GM23338 (cell line): ENCODE measurements at regions not wholly inside any gene's neighbourhood (a gene's known extent, or its start where the extent isn't known, plus 50 kb on each side); places are given as distances from the start of the nearest gene placed in this dataset.

ENCODE experiments used
- ATAC-seq: fragments of 200-7000 bp; cut with Tn5 transposase; 3 replicates; pipeline ENCODE4 v1.9.1; 2020
- DNase-seq: peaks from one replicate; pipeline ENCODE4 v3.0.0-alpha.2; 2015; ENCODE audit warnings: low spot score
- H2AFZ ChIP-seq: fragments of 200-600 bp; sonication (generic); 2 replicates; pipeline ENCODE4 v1.8.0; 2016; ENCODE audit warnings: antibody characterized with exemption, mild to moderate bottlenecking, moderate library complexity
- H3F3A ChIP-seq: fragments of 200-600 bp; sonication (generic); replicated peaks from 2 replicates; pipeline ENCODE4 v1.8.0; 2017; ENCODE audit warnings: antibody characterized with exemption, mixed run types, low read depth
- H3K27ac ChIP-seq: fragments of 200-600 bp; sonication (generic); 2 replicates; pipeline ENCODE4 v1.6.1; 2016; ENCODE audit warnings: low read depth
- H3K27me3 ChIP-seq: fragments of 200-600 bp; sonication (generic); 2 replicates; pipeline ENCODE4 v1.8.0; 2016; ENCODE audit warnings: mild to moderate bottlenecking, mixed run types, moderate library complexity; ENCODE audit not compliant: insufficient read depth
- H3K36me3 ChIP-seq: fragments of 200-600 bp; sonication (generic); 2 replicates; pipeline ENCODE4 v1.8.0; 2016; ENCODE audit warnings: mild to moderate bottlenecking; ENCODE audit not compliant: insufficient read depth
- H3K4me1 ChIP-seq: fragments of 200-600 bp; sonication (generic); 2 replicates; pipeline ENCODE4 v1.8.0; 2016; ENCODE audit warnings: mild to moderate bottlenecking, moderate library complexity; ENCODE audit not compliant: insufficient read depth
- H3K4me2 ChIP-seq: fragments of 200-600 bp; sonication (generic); 2 replicates; pipeline ENCODE4 v1.7.1; 2017; ENCODE audit warnings: mixed run types
- H3K4me3 ChIP-seq: fragments of 200-600 bp; sonication (generic); 2 replicates; pipeline ENCODE4 v1.6.1; 2016; ENCODE audit warnings: mixed run types
- H3K79me2 ChIP-seq: fragments of 200-600 bp; sonication (generic); replicated peaks from 2 replicates; pipeline ENCODE4 v1.8.0; 2017; ENCODE audit warnings: mild to moderate bottlenecking; ENCODE audit not compliant: insufficient read depth
- H3K9me2 ChIP-seq: fragments of 200-600 bp; sonication (generic); 2 replicates; pipeline ENCODE4 v1.8.0; 2017; ENCODE audit not compliant: insufficient read depth
- H4K20me1 ChIP-seq: fragments of 200-600 bp; sonication (generic); replicated peaks from 2 replicates; pipeline ENCODE4 v1.8.0; 2017; ENCODE audit warnings: mild to moderate bottlenecking; ENCODE audit not compliant: insufficient read depth
- H3K27ac Mint-ChIP-seq: 2 replicates; pipeline ENCODE4 v1.8.0; 2020; ENCODE audit warnings: inconsistent platforms, mild to moderate bottlenecking, moderate library complexity, mixed read lengths
- H3K27me3 Mint-ChIP-seq: 3 replicates; pipeline ENCODE4 v1.8.0; 2022; ENCODE audit warnings: low read depth, mild to moderate bottlenecking, moderate library complexity, mixed read lengths, inconsistent platforms; ENCODE audit not compliant: insufficient read depth, poor library complexity
- H3K36me3 Mint-ChIP-seq: 3 replicates; pipeline ENCODE4 v1.8.0; 2021; ENCODE audit warnings: low read depth, mild to moderate bottlenecking, inconsistent platforms, moderate library complexity, mixed read lengths
- H3K4me1 Mint-ChIP-seq: 3 replicates; pipeline ENCODE4 v1.8.0; 2020; ENCODE audit warnings: mild to moderate bottlenecking, inconsistent platforms, mixed read lengths
- H3K4me3 Mint-ChIP-seq: 3 replicates; pipeline ENCODE4 v1.8.0; 2021; ENCODE audit warnings: moderate library complexity, mild to moderate bottlenecking, inconsistent platforms, mixed read lengths
- H3K9me3 Mint-ChIP-seq: 3 replicates; pipeline ENCODE4 v1.8.0; 2020; ENCODE audit warnings: moderate library complexity, mild to moderate bottlenecking, inconsistent platforms, mixed read lengths
- CREB1 ChIP-seq: fragments of 250-450 bp; sonication (Bioruptor Pico); IDR thresholded peaks from 2 replicates; pipeline ENCODE4 v1.5.0; 2020; ENCODE audit warnings: low read depth, mild to moderate bottlenecking, moderate library complexity
- EZH2 ChIP-seq: fragments of 200-600 bp; sonication (generic); IDR thresholded peaks from one replicate; pipeline ENCODE4 v1.8.0; 2017; ENCODE audit warnings: antibody characterized with exemption, mild to moderate bottlenecking, low read depth; ENCODE audit not compliant: unreplicated experiment
- EZH2phosphoT487 ChIP-seq: fragments of 200-600 bp; sonication (generic); IDR thresholded peaks from one replicate; pipeline ENCODE4 v1.8.1; 2018; ENCODE audit warnings: antibody characterized with exemption; ENCODE audit not compliant: unreplicated experiment
- JUNB ChIP-seq: IDR thresholded peaks from one replicate; pipeline ENCODE4 v1.6.1; 2016; ENCODE audit warnings: antibody characterized with exemption; ENCODE audit not compliant: unreplicated experiment
- NANOG ChIP-seq: IDR thresholded peaks from 2 replicates; pipeline ENCODE4 v1.6.1; 2016; ENCODE audit warnings: antibody characterized with exemption, borderline replicate concordance
- POLR2AphosphoS5 ChIP-seq: IDR thresholded peaks from 2 replicates; pipeline ENCODE4 v1.6.1; 2016; ENCODE audit warnings: antibody characterized with exemption, low read depth
- STAT1 ChIP-seq: IDR thresholded peaks from one replicate; pipeline ENCODE4 v1.6.1; 2016; ENCODE audit warnings: antibody characterized with exemption; ENCODE audit not compliant: unreplicated experiment
- ZNF114 ChIP-seq: fragments of 250-450 bp; sonication (Bioruptor Pico); IDR thresholded peaks from 2 replicates; pipeline ENCODE4 v1.5.0; 2020; ENCODE audit warnings: mild to moderate bottlenecking, moderate library complexity
- ZNF331 ChIP-seq: fragments of 250-450 bp; sonication (Bioruptor Pico); IDR thresholded peaks from 2 replicates; pipeline ENCODE4 v1.5.0; 2020; ENCODE audit warnings: low read depth, mild to moderate bottlenecking, moderate library complexity
- TF ChIP-seq, protein P1 (sequence below), 2 experiments: fragments of 200-600 bp in 1 of 2; sonication (generic) in 1 of 2; conservative IDR thresholded peaks; 2 replicates each; pipeline versions ENCODE4 v1.5.1 to v1.6.1; 2016 to 2017; ENCODE audit warnings: antibody characterized with exemption in 2 of 2, low read depth in 2 of 2, mild to moderate bottlenecking in 2 of 2, moderate library complexity in 1 of 2
- TF ChIP-seq, protein P2 (sequence below): IDR thresholded peaks from 2 replicates; pipeline ENCODE4 v1.6.1; 2016; ENCODE audit warnings: antibody characterized with exemption
- TF ChIP-seq, protein P3 (sequence below): IDR thresholded peaks from one replicate; pipeline ENCODE4 v1.6.1; 2018; ENCODE audit warnings: antibody characterized with exemption; ENCODE audit not compliant: unreplicated experiment

DNA sequence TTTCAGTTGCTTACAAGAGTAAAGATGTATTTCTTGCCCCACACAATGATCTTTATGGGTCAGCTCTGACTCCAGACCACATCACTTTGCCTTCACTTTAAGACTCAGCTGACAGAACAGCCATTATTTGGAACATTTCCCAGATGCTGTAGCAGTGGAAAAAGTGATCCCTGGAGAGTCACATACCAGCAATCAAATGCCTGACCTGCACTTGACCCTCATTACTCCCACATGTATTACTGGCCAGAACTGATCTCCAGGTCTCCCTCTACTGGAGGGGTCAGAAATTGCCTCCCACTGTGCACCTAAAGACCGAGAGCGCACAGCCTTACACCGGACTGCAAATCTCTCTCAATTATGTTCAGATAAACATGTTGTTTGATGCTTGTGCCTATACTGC, 88.6 kb upstream of the ZNF385D start:
- Mint-ChIP-seq H3K27ac (no peak overlapping the region), H3K4me3 (no peak overlapping the region), H3K36me3 (no peaks in the 10 kb centered on the region), H3K4me1 (no peaks in the 10 kb centered on the region; the same call in 2 of the 3 replicates), H3K27me3 (no peaks in the 10 kb centered on the region), H3K9me3 (no peaks in the 10 kb centered on the region)
- H2AFZ ChIP-seq: no peak overlapping the region
- H3F3A ChIP-seq: no peaks in the 10 kb centered on the region
- no peaks in the 10 kb centered on the region for H3K4me1 ChIP-seq
- TF ChIP-seq, protein P1, sequence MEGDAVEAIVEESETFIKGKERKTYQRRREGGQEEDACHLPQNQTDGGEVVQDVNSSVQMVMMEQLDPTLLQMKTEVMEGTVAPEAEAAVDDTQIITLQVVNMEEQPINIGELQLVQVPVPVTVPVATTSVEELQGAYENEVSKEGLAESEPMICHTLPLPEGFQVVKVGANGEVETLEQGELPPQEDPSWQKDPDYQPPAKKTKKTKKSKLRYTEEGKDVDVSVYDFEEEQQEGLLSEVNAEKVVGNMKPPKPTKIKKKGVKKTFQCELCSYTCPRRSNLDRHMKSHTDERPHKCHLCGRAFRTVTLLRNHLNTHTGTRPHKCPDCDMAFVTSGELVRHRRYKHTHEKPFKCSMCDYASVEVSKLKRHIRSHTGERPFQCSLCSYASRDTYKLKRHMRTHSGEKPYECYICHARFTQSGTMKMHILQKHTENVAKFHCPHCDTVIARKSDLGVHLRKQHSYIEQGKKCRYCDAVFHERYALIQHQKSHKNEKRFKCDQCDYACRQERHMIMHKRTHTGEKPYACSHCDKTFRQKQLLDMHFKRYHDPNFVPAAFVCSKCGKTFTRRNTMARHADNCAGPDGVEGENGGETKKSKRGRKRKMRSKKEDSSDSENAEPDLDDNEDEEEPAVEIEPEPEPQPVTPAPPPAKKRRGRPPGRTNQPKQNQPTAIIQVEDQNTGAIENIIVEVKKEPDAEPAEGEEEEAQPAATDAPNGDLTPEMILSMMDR (conservative IDR thresholded peaks at IDR 0.05; ENCODE audit: low read depth in 2 of 2): peak; percentile 55 to 61
- TF ChIP-seq EZH2phosphoT487 (no peak), CREB1 (CRISPR knock-in tag) (no peak)
- no peak overlapping the region for H3K27ac ChIP-seq
- H3K4me3 ChIP-seq: no peak overlapping the region
- H3K36me3 ChIP-seq: no peaks in the 10 kb centered on the region
- H3K4me2 ChIP-seq: no peak overlapping the region
- H3K9me2 ChIP-seq: no peaks in the 10 kb centered on the region
- H4K20me1 ChIP-seq: no peaks in the 10 kb centered on the region
- H3K27me3 ChIP-seq: no peaks in the 10 kb centered on the region
- DNase-seq: peak; percentile 46
- H3K79me2 ChIP-seq: no peaks in the 10 kb centered on the region
- ATAC-seq: peak; percentile 23; the same call in 2 of the 3 replicates

DNA sequence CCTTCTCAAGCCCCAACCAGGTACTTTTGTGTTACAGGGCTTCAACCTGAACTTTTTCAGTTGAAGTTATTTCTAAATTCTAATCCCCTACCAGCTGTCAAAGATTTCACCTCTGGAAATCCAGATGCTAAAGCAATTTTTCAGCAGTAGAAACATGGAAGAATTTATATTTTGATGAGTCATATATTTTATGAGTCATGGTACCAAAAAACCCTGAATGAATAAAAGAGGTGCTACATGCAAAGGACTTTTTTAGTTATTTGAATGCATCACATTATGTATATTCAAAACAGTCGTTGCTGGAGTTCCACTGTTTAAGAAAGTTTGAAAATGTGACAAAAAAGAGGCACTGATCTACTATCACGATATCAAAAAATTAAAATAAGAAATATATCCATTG, 96.0 kb upstream of the ZNF385D start:
- no peak overlapping the region for H3K4me3 ChIP-seq
- H3F3A ChIP-seq: no peaks in the 10 kb centered on the region
- Mint-ChIP-seq H3K36me3 (no peaks in the 10 kb centered on the region), H3K4me3 (no peak overlapping the region), H3K27ac (peak overlapping the region; percentile 54), H3K27me3 (no peaks in the 10 kb centered on the region), H3K4me1 (peaks cover 7% of the 10 kb centered on the region), H3K9me3 (no peaks in the 10 kb centered on the region)
- DNase-seq (no peak), ATAC-seq (no peak)
- no peaks in the 10 kb centered on the region for H3K9me2 ChIP-seq
- H4K20me1 ChIP-seq: no peaks in the 10 kb centered on the region
- no peaks in the 10 kb centered on the region for H3K79me2 ChIP-seq
- no peak overlapping the region for H3K27ac ChIP-seq
- no peaks in the 10 kb centered on the region for H3K36me3 ChIP-seq
- no peaks in the 10 kb centered on the region for H3K4me1 ChIP-seq
- H3K27me3 ChIP-seq: no peaks in the 10 kb centered on the region
- no peak overlapping the region for H3K4me2 ChIP-seq
- H2AFZ ChIP-seq: 0 out of 2 replicates have a peak overlapping the region, but pooled peaks have one; percentile 36
- no peak for TF ChIP-seq JUNB
- TF ChIP-seq, protein P2, sequence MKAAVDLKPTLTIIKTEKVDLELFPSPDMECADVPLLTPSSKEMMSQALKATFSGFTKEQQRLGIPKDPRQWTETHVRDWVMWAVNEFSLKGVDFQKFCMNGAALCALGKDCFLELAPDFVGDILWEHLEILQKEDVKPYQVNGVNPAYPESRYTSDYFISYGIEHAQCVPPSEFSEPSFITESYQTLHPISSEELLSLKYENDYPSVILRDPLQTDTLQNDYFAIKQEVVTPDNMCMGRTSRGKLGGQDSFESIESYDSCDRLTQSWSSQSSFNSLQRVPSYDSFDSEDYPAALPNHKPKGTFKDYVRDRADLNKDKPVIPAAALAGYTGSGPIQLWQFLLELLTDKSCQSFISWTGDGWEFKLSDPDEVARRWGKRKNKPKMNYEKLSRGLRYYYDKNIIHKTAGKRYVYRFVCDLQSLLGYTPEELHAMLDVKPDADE: no peak
- TF ChIP-seq EZH2phosphoT487: no peak
- no peak for TF ChIP-seq ZNF114
- TF ChIP-seq STAT1: no peak
- no peak for TF ChIP-seq POLR2AphosphoS5
- TF ChIP-seq, protein P3, sequence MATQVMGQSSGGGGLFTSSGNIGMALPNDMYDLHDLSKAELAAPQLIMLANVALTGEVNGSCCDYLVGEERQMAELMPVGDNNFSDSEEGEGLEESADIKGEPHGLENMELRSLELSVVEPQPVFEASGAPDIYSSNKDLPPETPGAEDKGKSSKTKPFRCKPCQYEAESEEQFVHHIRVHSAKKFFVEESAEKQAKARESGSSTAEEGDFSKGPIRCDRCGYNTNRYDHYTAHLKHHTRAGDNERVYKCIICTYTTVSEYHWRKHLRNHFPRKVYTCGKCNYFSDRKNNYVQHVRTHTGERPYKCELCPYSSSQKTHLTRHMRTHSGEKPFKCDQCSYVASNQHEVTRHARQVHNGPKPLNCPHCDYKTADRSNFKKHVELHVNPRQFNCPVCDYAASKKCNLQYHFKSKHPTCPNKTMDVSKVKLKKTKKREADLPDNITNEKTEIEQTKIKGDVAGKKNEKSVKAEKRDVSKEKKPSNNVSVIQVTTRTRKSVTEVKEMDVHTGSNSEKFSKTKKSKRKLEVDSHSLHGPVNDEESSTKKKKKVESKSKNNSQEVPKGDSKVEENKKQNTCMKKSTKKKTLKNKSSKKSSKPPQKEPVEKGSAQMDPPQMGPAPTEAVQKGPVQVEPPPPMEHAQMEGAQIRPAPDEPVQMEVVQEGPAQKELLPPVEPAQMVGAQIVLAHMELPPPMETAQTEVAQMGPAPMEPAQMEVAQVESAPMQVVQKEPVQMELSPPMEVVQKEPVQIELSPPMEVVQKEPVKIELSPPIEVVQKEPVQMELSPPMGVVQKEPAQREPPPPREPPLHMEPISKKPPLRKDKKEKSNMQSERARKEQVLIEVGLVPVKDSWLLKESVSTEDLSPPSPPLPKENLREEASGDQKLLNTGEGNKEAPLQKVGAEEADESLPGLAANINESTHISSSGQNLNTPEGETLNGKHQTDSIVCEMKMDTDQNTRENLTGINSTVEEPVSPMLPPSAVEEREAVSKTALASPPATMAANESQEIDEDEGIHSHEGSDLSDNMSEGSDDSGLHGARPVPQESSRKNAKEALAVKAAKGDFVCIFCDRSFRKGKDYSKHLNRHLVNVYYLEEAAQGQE: no peak
- TF ChIP-seq, protein P1 (conservative IDR thresholded peaks at IDR 0.05; ENCODE audit: low read depth in 2 of 2): no peak
- TF ChIP-seq NANOG: no peak
- no peak for TF ChIP-seq EZH2
- no peak for TF ChIP-seq ZNF331 (CRISPR knock-in tag)
